NCI-H446 (cell line): ENCODE measurements at regions not wholly inside any gene's neighbourhood (a gene's known extent, or its start where the extent isn't known, plus 50 kb on each side); places are given as distances from the start of the nearest gene placed in this dataset.
"Not testable (repeated sequence)": the region's sequence is repeated elsewhere in the genome, so short reads cannot be mapped to it uniquely, and the experiment has no call there.

Experiments
- DNase-seq, 2 experiments: peaks; one replicate each; lab custom pipeline; 2025; lab: John Stamatoyannopoulos, UW

- DNase-seq, result no peak
Measured at GRCh38 chr3:165521131-165521871, 315.9 kb downstream of the BCHE start.

- DNase-seq, result no peak
Measured at GRCh38 chr3:165519687-165520086, 317.5 kb downstream of the BCHE start.

- no peak for DNase-seq
Measured at GRCh38 chr3:165518346-165518745, 318.9 kb downstream of the BCHE start.

GRCh38 chr3:165513715-165514701 is 317.8 kb upstream of the SLITRK3 start:
- no peak for DNase-seq

GRCh38 chr3:165507576-165507975 is 311.4 kb upstream of the SLITRK3 start:
- no peak for DNase-seq

GRCh38 chr3:165507060-165507459 is 310.9 kb upstream of the SLITRK3 start:
- DNase-seq, result no peak

GRCh38 chr3:165505657-165506056 is 309.5 kb upstream of the SLITRK3 start:
- DNase-seq, result no peak

- no peak for DNase-seq
Measured at GRCh38 chr3:165504554-165504953, 308.4 kb upstream of the SLITRK3 start.

- DNase-seq, result no peak
Measured at GRCh38 chr3:165503825-165504224, 307.6 kb upstream of the SLITRK3 start.

GRCh38 chr3:165503346-165503745 is 307.2 kb upstream of the SLITRK3 start:
- DNase-seq, result no peak

GRCh38 chr3:165502707-165503106 is 306.5 kb upstream of the SLITRK3 start:
- DNase-seq, result no peak

GRCh38 chr3:165498742-165499141 is 302.6 kb upstream of the SLITRK3 start:
- not testable (repeated sequence) for DNase-seq

- no peak for DNase-seq
Measured at GRCh38 chr3:165491487-165491886, 295.3 kb upstream of the SLITRK3 start.

- no peak for DNase-seq
Measured at GRCh38 chr3:165476399-165477060, 280.3 kb upstream of the SLITRK3 start.

- no peak for DNase-seq
Measured at GRCh38 chr3:165466856-165467255, 270.7 kb upstream of the SLITRK3 start.

GRCh38 chr3:165464736-165465135 is 268.6 kb upstream of the SLITRK3 start:
- no peak for DNase-seq

GRCh38 chr3:165463531-165463930 is 267.3 kb upstream of the SLITRK3 start:
- DNase-seq, result no peak

GRCh38 chr3:165462636-165463334 is 266.6 kb upstream of the SLITRK3 start:
- DNase-seq, result peak; percentile 66 to 80

- DNase-seq, result no peak
Measured at GRCh38 chr3:165459924-165460835, 264.0 kb upstream of the SLITRK3 start.

GRCh38 chr3:165459111-165459510 is 262.9 kb upstream of the SLITRK3 start:
- DNase-seq, result no peak

- DNase-seq, result no peak
Measured at GRCh38 chr3:165457096-165457495, 260.9 kb upstream of the SLITRK3 start.
